ENCODE measurements at regions not wholly inside any gene's neighbourhood (a gene's known extent, or its start where the extent isn't known, plus 50 kb on each side); places are given as distances from the start of the nearest gene placed in this dataset.

- TF ChIP-seq CTCF (IDR thresholded peaks at IDR 0.05) = no peak
- TF ChIP-seq POLR2A (IDR thresholded peaks at IDR 0.05) = no peak
Observed at GRCh38 chr5:128836571-128836970, 128.7 kb upstream of the SLC27A6 start.

All from Peyer's patch (tissue), 4 donors.